SK-N-SH (cell line): ENCODE measurements at regions not wholly inside any gene's neighbourhood (a gene's known extent, or its start where the extent isn't known, plus 50 kb on each side); places are given as distances from the start of the nearest gene placed in this dataset.

Experiments used
- CTCF ChIA-PET: fragments of 300-600, 350-600 bp; formaldehyde crosslinking; extraction: SDS; loops from one replicate; lab custom pipeline; 2021; lab: Yijun Ruan, JAX
- POLR2A ChIA-PET: fragments of 350-600 bp; sonication (Branson Sonifier 250); formaldehyde crosslinking; extraction: SDS; loops from one replicate; lab custom pipeline; 2020; ENCODE audit warnings: antibody characterized with exemption, inconsistent platforms; lab: Yijun Ruan, JAX
- DNase-seq: peaks from one replicate; pipeline ENCODE4 v3.0.0; 2012
- H2AFZ ChIP-seq: fragments of 200-600 bp; sonication (generic); 2 replicates; pipeline ENCODE4 v1.8.1; 2016; ENCODE audit warnings: antibody characterized with exemption, mild to moderate bottlenecking, low read depth
- H3F3A ChIP-seq: fragments of 200-600 bp; sonication (generic); replicated peaks from 2 replicates; pipeline ENCODE3; 2016; ENCODE audit warnings: antibody characterized with exemption, mild to moderate bottlenecking; ENCODE audit not compliant: insufficient read depth
- H3K27ac ChIP-seq, 2 experiments: fragments of 200-500 bp in 1 of 2; fragments of 200-600 bp in 1 of 2; sonication (Bioruptor generic) in 1 of 2; sonication (generic), shearing (Covaris generic) in 1 of 2; 2 replicates each; pipeline versions ENCODE4 v1.5.1 to v1.6.1; 2014 to 2016; ENCODE audit warnings: low read depth in 2 of 2, inconsistent platforms in 1 of 2, low read length in 1 of 2, mild to moderate bottlenecking in 1 of 2, mixed read lengths in 1 of 2
- H3K27me3 ChIP-seq: fragments of 200-600 bp; sonication (generic), shearing (Covaris generic); 2 replicates; pipeline ENCODE4 v1.6.1; 2016; ENCODE audit warnings: mixed run types; ENCODE audit not compliant: insufficient read depth
- H3K36me3 ChIP-seq, 2 experiments: fragments of 200-500 bp in 1 of 2; fragments of 200-600 bp in 1 of 2; sonication (Bioruptor generic) in 1 of 2; sonication (generic) in 1 of 2; replicated peaks in 1 of 2; 2 replicates each; pipeline versions ENCODE3 to v1.5.1; 2014 to 2016; ENCODE audit warnings: low read length in 1 of 2, mild to moderate bottlenecking in 1 of 2; ENCODE audit not compliant: insufficient read depth in 2 of 2, control insufficient read depth in 1 of 2
- H3K4me1 ChIP-seq, 2 experiments: fragments of 200-500 bp in 1 of 2; fragments of 200-600 bp in 1 of 2; sonication (Bioruptor generic) in 1 of 2; sonication (generic), shearing (Covaris generic) in 1 of 2; 2 replicates each; pipeline versions ENCODE4 v1.5.1 to v1.6.1; 2014 to 2016; ENCODE audit warnings: low read depth in 1 of 2, low read length in 1 of 2, mixed run types in 1 of 2; ENCODE audit not compliant: insufficient read depth in 2 of 2, control insufficient read depth in 1 of 2
- H3K4me2 ChIP-seq: fragments of 200-600 bp; sonication (generic), shearing (Covaris generic); 2 replicates; pipeline ENCODE4 v1.6.1; 2017; ENCODE audit warnings: mixed run types
- H3K4me3 ChIP-seq, 2 experiments: fragments of 200-500 bp in 1 of 2; fragments of 200-600 bp in 1 of 2; sonication (Bioruptor generic) in 1 of 2; sonication (generic), shearing (Covaris generic) in 1 of 2; 2 replicates each; pipeline versions ENCODE4 v1.5.1 to v1.8.1; 2014 to 2016; ENCODE audit warnings: low read depth in 2 of 2, inconsistent platforms in 1 of 2, low read length in 1 of 2, mild to moderate bottlenecking in 1 of 2, mixed read lengths in 1 of 2, moderate library complexity in 1 of 2
- H3K79me2 ChIP-seq: fragments of 200-600 bp; sonication (generic); 2 replicates; pipeline ENCODE4 v1.8.1; 2017; ENCODE audit warnings: mild to moderate bottlenecking; ENCODE audit not compliant: insufficient read depth
- H3K9ac ChIP-seq: fragments of 200-600 bp; sonication (generic); 2 replicates; pipeline ENCODE4 v1.6.1; 2017; ENCODE audit warnings: mixed run types
- H3K9me2 ChIP-seq: fragments of 200-600 bp; sonication (generic); 2 replicates; pipeline ENCODE4 v1.6.1; 2017; ENCODE audit warnings: mixed run types
- H3K9me3 ChIP-seq: fragments of 200-600 bp; sonication (generic); 2 replicates; pipeline ENCODE4 v1.6.1; 2017; ENCODE audit warnings: mixed run types, mild to moderate bottlenecking, moderate library complexity
- H4K20me1 ChIP-seq: fragments of 200-600 bp; sonication (generic); 2 replicates; pipeline ENCODE4 v1.6.1; 2017; ENCODE audit warnings: mild to moderate bottlenecking, mixed run types; ENCODE audit not compliant: insufficient read depth
- CHD2 ChIP-seq: fragments of 150-350 bp; IDR thresholded peaks from 2 replicates; pipeline ENCODE4 v1.6.1; 2018; ENCODE audit warnings: low read length; ENCODE audit not compliant: partially characterized antibody
- EZH2phosphoT487 ChIP-seq: fragments of 200-600 bp; sonication (generic); IDR thresholded peaks from 2 replicates; pipeline ENCODE4 v1.6.1; 2017; ENCODE audit warnings: low read depth, mixed run types, mild to moderate bottlenecking, antibody characterized with exemption, moderate library complexity, borderline replicate concordance
- FOSL2 ChIP-seq: IDR thresholded peaks from 2 replicates; pipeline ENCODE4 v1.4.0; 2012; ENCODE audit warnings: low read depth, mild to moderate bottlenecking, moderate library complexity, borderline replicate concordance
- FOXJ3 ChIP-seq: sonication (generic); formaldehyde crosslinking; IDR thresholded peaks from 2 replicates; pipeline ENCODE4 v1.5.1; 2020; ENCODE audit warnings: mild to moderate bottlenecking, missing genetic modification reagents
- FOXM1 ChIP-seq: IDR thresholded peaks from 2 replicates; pipeline ENCODE4 v1.4.0; 2012; ENCODE audit warnings: low read depth, mild to moderate bottlenecking
- GABPA ChIP-seq: IDR thresholded peaks from 2 replicates; pipeline ENCODE4 v1.4.0; 2012; ENCODE audit warnings: low read depth, mild to moderate bottlenecking
- IRF3 ChIP-seq: fragments of 150-350 bp; IDR thresholded peaks from 2 replicates; pipeline ENCODE4 v1.6.1; 2016; ENCODE audit warnings: mild to moderate bottlenecking, low read depth, low read length
- MEF2A ChIP-seq: IDR thresholded peaks from 2 replicates; pipeline ENCODE4 v1.4.0; 2012; ENCODE audit warnings: low read depth, borderline replicate concordance
- NFIC ChIP-seq: IDR thresholded peaks from 2 replicates; pipeline ENCODE4 v1.4.0; 2012; ENCODE audit warnings: borderline replicate concordance
- RCOR1 ChIP-seq: fragments of 150-350 bp; IDR thresholded peaks from 2 replicates; pipeline ENCODE4 v1.6.1; 2017; ENCODE audit warnings: antibody characterized with exemption, low read length
- REST ChIP-seq: IDR thresholded peaks from 2 replicates; pipeline ENCODE4 v1.6.1; 2012; ENCODE audit warnings: mild to moderate bottlenecking, low read depth, low read length, moderate library complexity
- RXRA ChIP-seq: IDR thresholded peaks from 2 replicates; pipeline ENCODE4 v1.4.0; 2012; ENCODE audit warnings: low read depth, mild to moderate bottlenecking, borderline replicate concordance
- SMC3 ChIP-seq: IDR thresholded peaks from 2 replicates; pipeline ENCODE4 v1.6.1; 2012; ENCODE audit warnings: low read depth, low read length, improper control_type of control experiment
- TCF12 ChIP-seq: IDR thresholded peaks from 2 replicates; pipeline ENCODE4 v1.4.0; 2012
- USF1 ChIP-seq: IDR thresholded peaks from 2 replicates; pipeline ENCODE4 v1.4.0; 2012; ENCODE audit warnings: low read depth, borderline replicate concordance
- USF2 ChIP-seq: fragments of 150-350 bp; IDR thresholded peaks from 2 replicates; pipeline ENCODE4 v1.6.1; 2017; ENCODE audit warnings: antibody characterized with exemption, low read length, low read depth, borderline replicate concordance
- ZBTB33 ChIP-seq: IDR thresholded peaks from 2 replicates; pipeline ENCODE4 v1.4.0; 2012; ENCODE audit warnings: low read depth, borderline replicate concordance
- WGBS: methylation state at CpG from one replicate; pipeline ENCODE4 v1.1.6; 2017; ENCODE audit warnings: low lambda C conversion rate; 5-methylcytosine and 5-hydroxymethylcytosine counted together

GRCh38 chr4:159684061-159684460, 581.2 kb downstream of the RAPGEF2 start:
- POLR2A ChIA-PET, result no interaction called here
- no peaks in the 10 kb centered on the region for H4K20me1 ChIP-seq
- WGBS, result 17% methylated on average over 1 of the region's 1 CpG

GRCh38 chr4:159685340-159686092, 582.6 kb downstream of the RAPGEF2 start:
- no peak overlapping the region for H3K4me2 ChIP-seq
- POLR2A ChIA-PET, result no interaction called here
- H3K4me1 ChIP-seq, result peaks cover 0 to 10% of the 10 kb centered on the region in 2 experiments; a peak in 1 of 4 replicates
- no peaks in the 10 kb centered on the region for H3K9me3 ChIP-seq
- no peaks in the 10 kb centered on the region for H3K36me3 ChIP-seq
- no peaks in the 10 kb centered on the region for H4K20me1 ChIP-seq
- no peak overlapping the region for H3K4me3 ChIP-seq
- no peaks in the 10 kb centered on the region for H3K79me2 ChIP-seq
- TF ChIP-seq TCF12 (no peak), EZH2phosphoT487 (no peak), FOXM1 (no peak), GABPA (no peak), REST (no peak), IRF3 (no peak), USF2 (no peak), NFIC (no peak), ZBTB33 (no peak), RXRA (no peak), MEF2A (no peak), RCOR1 (no peak), FOXJ3 (CRISPR knock-in tag) (no peak), CHD2 (no peak), FOSL2 (no peak), SMC3 (no peak)
- no peaks in the 10 kb centered on the region for H3F3A ChIP-seq
- DNase-seq, result no peak
- H3K9ac ChIP-seq, result no peak overlapping the region
- peaks cover 5% of the 10 kb centered on the region; the same call in 1 of the 2 replicates for H3K9me2 ChIP-seq
- CTCF ChIA-PET, result no interaction called here
- H3K27me3 ChIP-seq, result no peaks in the 10 kb centered on the region
- H3K27ac ChIP-seq, result no peak overlapping the region
- 19% methylated on average over 3 of the region's 3 CpGs for WGBS
- H2AFZ ChIP-seq, result no peak overlapping the region

More at GRCh38 chr4:159684061-159684460, 581.2 kb downstream of the RAPGEF2 start:
- peaks cover 0 to 10% of the 10 kb centered on the region in 2 experiments; a peak in 1 of 4 replicates for H3K4me1 ChIP-seq
- H3K27me3 ChIP-seq, result no peaks in the 10 kb centered on the region
- no peak overlapping the region for H3K4me2 ChIP-seq
- no peaks in the 10 kb centered on the region for H3K9me3 ChIP-seq
- TF ChIP-seq USF1, result no peak
- no peak overlapping the region for H3K27ac ChIP-seq
- H3K36me3 ChIP-seq, result no peaks in the 10 kb centered on the region
- H2AFZ ChIP-seq, result no peak overlapping the region
- peaks cover 4% of the 10 kb centered on the region; the same call in 1 of the 2 replicates for H3K9me2 ChIP-seq
- H3F3A ChIP-seq, result no peaks in the 10 kb centered on the region
- CTCF ChIA-PET, result interaction anchor here (0.7 kb wide), 1 partner anchor 81 kb away, joined by 3 read pairs; no protein-coding TSS in a partner anchor
- no peak for DNase-seq
- no peaks in the 10 kb centered on the region for H3K79me2 ChIP-seq
- H3K4me3 ChIP-seq, result no peak overlapping the region
- no peak overlapping the region for H3K9ac ChIP-seq
